Heart left ventricle (tissue), 16 donors: ENCODE measurements at regions not wholly inside any gene's neighbourhood (a gene's known extent, or its start where the extent isn't known, plus 50 kb on each side); places are given as distances from the start of the nearest gene placed in this dataset.

Source experiments
- ATAC-seq, 4 donors: fragments of 200-7000 bp; cut with Tn5 transposase; one replicate each; pipeline ENCODE4 v1.9.1; 2020 to 2022; ENCODE audit warnings: moderate library complexity in 4 of 4, mild to moderate bottlenecking in 3 of 4, moderate number of reproducible peaks in 1 of 4
- DNase-seq, 5 donors: peaks; one replicate each; pipeline ENCODE4 v3.0.0-alpha.2; 2020
- H3K27ac ChIP-seq, 12 donors: fragments of 200-600 bp; sonication (generic) in 4 of 12; one replicate each; pipeline versions ENCODE4 v1.5.0 to v1.8.0; 2016 to 2022; ENCODE audit warnings: mild to moderate bottlenecking in 2 of 12
- H3K27me3 ChIP-seq, 9 donors: fragments of 200-600 bp; sonication (generic) in 2 of 9; one replicate each; pipeline versions ENCODE4 v1.5.1 to v1.8.0; 2016 to 2022; ENCODE audit warnings: mild to moderate bottlenecking in 3 of 9
- H3K36me3 ChIP-seq, 9 donors: fragments of 200-600 bp; sonication (generic) in 2 of 9; one replicate each; pipeline versions ENCODE4 v1.5.0 to v1.8.0; 2018 to 2022; ENCODE audit warnings: mild to moderate bottlenecking in 2 of 9
- H3K4me1 ChIP-seq, 12 donors: fragments of 200-600 bp; sonication (generic) in 4 of 12; one replicate each; pipeline versions ENCODE4 v1.5.0 to v1.8.0; 2016 to 2022; ENCODE audit warnings: mild to moderate bottlenecking in 3 of 12
- H3K4me3 ChIP-seq, 12 donors: fragments of 200-600 bp; sonication (generic) in 4 of 12; one replicate each; pipeline versions ENCODE4 v1.5.0 to v1.8.0; 2017 to 2022; ENCODE audit warnings: mild to moderate bottlenecking in 9 of 12, moderate library complexity in 4 of 12
- H3K9me3 ChIP-seq, 12 donors: fragments of 200-600 bp; sonication (generic) in 4 of 12; one replicate each; pipeline versions ENCODE4 v1.5.0 to v1.8.0; 2016 to 2022; ENCODE audit warnings: mild to moderate bottlenecking in 1 of 12
- CTCF ChIP-seq, 12 donors: fragments of 200-600 bp; sonication (generic) in 4 of 12; IDR thresholded peaks; one replicate each; pipeline versions ENCODE4 v1.5.0 to v1.8.0; 2018 to 2022; ENCODE audit warnings: antibody characterized with exemption in 12 of 12, mild to moderate bottlenecking in 5 of 12
- POLR2A ChIP-seq, 2 donors: fragments of 450-650 bp; IDR thresholded peaks; one replicate each; pipeline ENCODE4 v1.6.1; 2017; ENCODE audit warnings: antibody characterized with exemption in 2 of 2, mild to moderate bottlenecking in 2 of 2, moderate library complexity in 2 of 2
- WGBS, 4 donors: extraction: QIAGEN DNeasy Blood & Tissue Kit in 2 of 4; methylation state at CpG; one replicate each; pipeline versions ENCODE4 v1.1.5 to v1.1.7; 2013 to 2018; 5-methylcytosine and 5-hydroxymethylcytosine counted together
- intact Hi-C, 10 donors: fragments of 100-400 bp; cut with DNase I; formaldehyde crosslinking; loops; one replicate each; pipeline versions ENCODE4 v1.11.1 to v1.14.2; 2022
- donor health status: ischemic (EF 13 %, LVEDD 7.1; RV severe dilation, severe dysfunction).
- donor health status: healthy with polysubstance abuse.
- donor health status: DM: no; HTN: yes; CAD: no.
- donor health status: DM: no; HTN: no; CAD: no.
- donor health status: ischemic (EF 25% LVEDD 6.9; RV normal size, moderate dysfunction).
- donor health status: ischemic (EF 25% LVEDD 5.7; RV mildly dilated, moderate dysfunction).
- donor health status: healthy.
- donor health status: DM: yes; HTN: yes; CAD: no.
- donor health status: ischemic (EF 35%, LVEDD 5.7; RV mildly dilated, moderate dysfunction).
- donor health status: nonischemic (EF 11% LVEDD 7.7; RV severe dilation, severe dysfunction).
- donor health status: DM: yes; HTN: yes; CAD: no.
- donor health status: PGD.
- donor health status: ischemic (EF 29% LVEDD 5.4; RV normal size, mild dysfunction).
- donor health status: nonischemic (EF 23%, LVEDD 6.1; RV moderate dilation, normal function).

GRCh38 chr4:23105759-23106370 lies 413.1 kb downstream of the GBA3 start:
- H3K9me3 ChIP-seq: no peaks in the 10 kb centered on the region
- WGBS, 4 donors: 66 to 79% (median 71%) methylated on average over 2 of the region's 2 CpGs
- H3K4me1 ChIP-seq: no peaks in the 10 kb centered on the region
- H3K27ac ChIP-seq: no peak overlapping the region
- TF ChIP-seq POLR2A (IDR thresholded peaks at IDR 0.05): no peak
- intact Hi-C loops: no loop called here
- no peaks in the 10 kb centered on the region for H3K36me3 ChIP-seq
- H3K27me3 ChIP-seq: no peaks in the 10 kb centered on the region
- ATAC-seq (no peak), DNase-seq (no peak)
- no peak overlapping the region for H3K4me3 ChIP-seq

- H3K36me3 ChIP-seq: no peaks in the 10 kb centered on the region
- no peak overlapping the region for H3K27ac ChIP-seq
- H3K27me3 ChIP-seq: no peaks in the 10 kb centered on the region
- H3K4me1 ChIP-seq: no peaks in the 10 kb centered on the region
- WGBS, 4 donors: 69 to 80% (median 77%) methylated on average over 6 of the region's 6 CpGs
- intact Hi-C loops: no loop called here
- no peak for ATAC-seq
- H3K4me3 ChIP-seq: no peak overlapping the region
- TF ChIP-seq POLR2A (IDR thresholded peaks at IDR 0.05): no peak
- TF ChIP-seq CTCF (IDR thresholded peaks at IDR 0.05): no peak
- H3K9me3 ChIP-seq: peaks cover 0 to 27% (median 12%) of the 10 kb centered on the region in 12 donors
- no peak for DNase-seq
These were observed 404.5 kb downstream of the GBA3 start for GRCh38 chr4:23097251-23097650.

GRCh38 chr4:23091711-23092110 lies 399.0 kb downstream of the GBA3 start:
- Histone ChIP-seq H3K9me3 (peaks cover 0 to 22% (median 12%) of the 10 kb centered on the region in 12 donors), H3K27ac (no peak overlapping the region), H3K27me3 (no peaks in the 10 kb centered on the region), H3K36me3 (no peaks in the 10 kb centered on the region), H3K4me1 (no peaks in the 10 kb centered on the region), H3K4me3 (no peak overlapping the region)
- no peak for TF ChIP-seq POLR2A (IDR thresholded peaks at IDR 0.05)
- DNase-seq (no peak), ATAC-seq (no peak)
- WGBS, 4 donors: 28 to 42% (median 32%) methylated on average over 1 of the region's 1 CpG
- intact Hi-C loops: no loop called here

GRCh38 chr4:23085249-23085568 lies 392.5 kb downstream of the GBA3 start:
- Histone ChIP-seq H3K27ac (no peak overlapping the region), H3K27me3 (no peaks in the 10 kb centered on the region), H3K4me1 (no peaks in the 10 kb centered on the region), H3K36me3 (no peaks in the 10 kb centered on the region), H3K9me3 (peaks cover 0 to 6% (median 0%) of the 10 kb centered on the region in 12 donors), H3K4me3 (no peak overlapping the region)
- TF ChIP-seq POLR2A (IDR thresholded peaks at IDR 0.05): no peak
- TF ChIP-seq CTCF (IDR thresholded peaks at IDR 0.05): no peak
- ATAC-seq (no peak), DNase-seq (no peak)
- intact Hi-C loops: no loop called here
- 73 to 84% (median 77%) methylated on average over 2 of the region's 2 CpGs for WGBS, 4 donors

GRCh38 chr4:23084559-23085248 lies 392.0 kb downstream of the GBA3 start:
- no peaks in the 10 kb centered on the region for H3K36me3 ChIP-seq
- WGBS, 4 donors: 77 to 90% (median 85%) methylated on average over 3 of the region's 3 CpGs
- intact Hi-C loops: no loop called here

More at GRCh38 chr4:23084559-23085248, 392.0 kb downstream of the GBA3 start:
- Histone ChIP-seq H3K4me1 (no peaks in the 10 kb centered on the region), H3K4me3 (no peak overlapping the region), H3K27me3 (no peaks in the 10 kb centered on the region), H3K9me3 (peaks cover 0 to 11% (median 0%) of the 10 kb centered on the region in 12 donors), H3K27ac (no peak overlapping the region)
- DNase-seq (no peak), ATAC-seq (no peak)
- TF ChIP-seq POLR2A (IDR thresholded peaks at IDR 0.05) (no peak), CTCF (IDR thresholded peaks at IDR 0.05) (no peak)
